ENCODE measurements at regions not wholly inside any gene's neighbourhood (a gene's known extent, or its start where the extent isn't known, plus 50 kb on each side); places are given as distances from the start of the nearest gene placed in this dataset.

DNA sequence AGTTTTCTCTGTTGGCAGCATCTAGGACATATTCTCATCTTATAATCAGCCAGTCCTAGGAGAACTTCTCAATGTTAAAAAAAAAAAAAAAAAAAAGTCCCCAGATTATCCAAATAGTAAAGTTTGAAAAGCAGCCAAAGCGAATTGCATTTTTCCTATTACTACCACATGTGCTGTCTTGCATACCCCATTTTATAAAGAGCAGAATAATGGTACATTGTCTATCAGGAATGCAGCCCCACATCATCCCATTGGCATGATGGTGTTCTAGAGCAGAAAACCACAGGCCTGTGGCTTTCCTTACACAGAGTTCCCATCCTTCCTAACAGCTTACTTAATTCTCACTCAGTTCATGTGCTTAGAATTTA, 381.6 kb downstream of the TMEM38B start:
- no peak for DNase-seq
- no peak for ATAC-seq (ENCODE audit: insufficient read depth, low read depth)

DNA sequence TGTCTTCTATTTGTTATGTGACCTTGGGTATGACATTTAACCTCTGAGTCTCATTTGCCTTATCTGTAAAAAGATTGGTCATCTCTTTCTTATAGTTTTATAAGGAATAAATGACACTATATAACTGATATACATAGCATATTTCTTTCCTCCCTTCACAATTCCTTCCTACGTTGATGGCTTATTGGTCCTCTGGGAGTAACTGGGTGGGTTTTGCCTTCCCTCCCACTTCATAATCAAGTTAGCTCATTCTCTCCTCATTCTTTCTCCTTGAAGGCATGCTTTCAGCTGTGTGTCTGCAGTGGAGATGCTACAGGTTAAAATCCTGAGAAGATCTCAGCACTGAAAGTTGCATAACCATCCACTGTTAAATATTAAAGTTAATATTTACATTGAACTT, 382.4 kb downstream of the TMEM38B start:
- Histone ChIP-seq H3K27me3 (ENCODE audit: insufficient read depth, low read length, poor library complexity) (no peaks in the 10 kb centered on the region), H4K20me1 (ENCODE audit: insufficient read depth, low read length) (no peaks in the 10 kb centered on the region), H3K27ac (ENCODE audit: low read length) (no peak overlapping the region), H3K9me3 (ENCODE audit: insufficient read depth, low read length, severe bottlenecking) (no peaks in the 10 kb centered on the region), H3K4me2 (ENCODE audit: insufficient read depth, low read length) (no peak overlapping the region), H3K4me1 (ENCODE audit: insufficient read depth, low read length) (no peaks in the 10 kb centered on the region), H3K79me2 (ENCODE audit: insufficient read depth, low read length) (no peaks in the 10 kb centered on the region), H3K36me3 (ENCODE audit: insufficient read depth, low read length) (no peaks in the 10 kb centered on the region), H2AFZ (ENCODE audit: low read depth, low read length) (no peak overlapping the region), H3K4me3 (ENCODE audit: low read depth in 1 of 2, low read length in 2 of 2) (no peak overlapping the region), H3K9ac (ENCODE audit: low read depth, low read length) (no peak overlapping the region)
- ATAC-seq (ENCODE audit: insufficient read depth, low read depth), result no peak
- DNase-seq, result no peak
- no peak for TF ChIP-seq EZH2 (IDR thresholded peaks at IDR 0.05; ENCODE audit: borderline replicate concordance, low read depth, low read length, severe bottlenecking)
- TF ChIP-seq, protein P1, sequence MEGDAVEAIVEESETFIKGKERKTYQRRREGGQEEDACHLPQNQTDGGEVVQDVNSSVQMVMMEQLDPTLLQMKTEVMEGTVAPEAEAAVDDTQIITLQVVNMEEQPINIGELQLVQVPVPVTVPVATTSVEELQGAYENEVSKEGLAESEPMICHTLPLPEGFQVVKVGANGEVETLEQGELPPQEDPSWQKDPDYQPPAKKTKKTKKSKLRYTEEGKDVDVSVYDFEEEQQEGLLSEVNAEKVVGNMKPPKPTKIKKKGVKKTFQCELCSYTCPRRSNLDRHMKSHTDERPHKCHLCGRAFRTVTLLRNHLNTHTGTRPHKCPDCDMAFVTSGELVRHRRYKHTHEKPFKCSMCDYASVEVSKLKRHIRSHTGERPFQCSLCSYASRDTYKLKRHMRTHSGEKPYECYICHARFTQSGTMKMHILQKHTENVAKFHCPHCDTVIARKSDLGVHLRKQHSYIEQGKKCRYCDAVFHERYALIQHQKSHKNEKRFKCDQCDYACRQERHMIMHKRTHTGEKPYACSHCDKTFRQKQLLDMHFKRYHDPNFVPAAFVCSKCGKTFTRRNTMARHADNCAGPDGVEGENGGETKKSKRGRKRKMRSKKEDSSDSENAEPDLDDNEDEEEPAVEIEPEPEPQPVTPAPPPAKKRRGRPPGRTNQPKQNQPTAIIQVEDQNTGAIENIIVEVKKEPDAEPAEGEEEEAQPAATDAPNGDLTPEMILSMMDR (IDR thresholded peaks at IDR 0.05; ENCODE audit: borderline replicate concordance, extremely low read depth, low read length, poor library complexity, severe bottlenecking), result no peak

More for the DNA sequence above, 381.6 kb downstream of the TMEM38B start:
- Histone ChIP-seq H2AFZ (ENCODE audit: low read depth, low read length) (no peak overlapping the region), H3K27ac (ENCODE audit: low read length) (no peak overlapping the region), H3K36me3 (ENCODE audit: insufficient read depth, low read length) (no peaks in the 10 kb centered on the region), H4K20me1 (ENCODE audit: insufficient read depth, low read length) (no peaks in the 10 kb centered on the region), H3K4me1 (ENCODE audit: insufficient read depth, low read length) (no peaks in the 10 kb centered on the region), H3K79me2 (ENCODE audit: insufficient read depth, low read length) (no peaks in the 10 kb centered on the region), H3K4me2 (ENCODE audit: insufficient read depth, low read length) (no peak overlapping the region), H3K4me3 (ENCODE audit: low read depth in 1 of 2, low read length in 2 of 2) (no peak overlapping the region), H3K27me3 (ENCODE audit: insufficient read depth, low read length, poor library complexity) (no peaks in the 10 kb centered on the region), H3K9me3 (ENCODE audit: insufficient read depth, low read length, severe bottlenecking) (no peaks in the 10 kb centered on the region), H3K9ac (ENCODE audit: low read depth, low read length) (no peak overlapping the region)
- TF ChIP-seq, protein P1 (IDR thresholded peaks at IDR 0.05; ENCODE audit: borderline replicate concordance, extremely low read depth, low read length, poor library complexity, severe bottlenecking), result no peak
- TF ChIP-seq EZH2 (IDR thresholded peaks at IDR 0.05; ENCODE audit: borderline replicate concordance, low read depth, low read length, severe bottlenecking), result no peak

DNA sequence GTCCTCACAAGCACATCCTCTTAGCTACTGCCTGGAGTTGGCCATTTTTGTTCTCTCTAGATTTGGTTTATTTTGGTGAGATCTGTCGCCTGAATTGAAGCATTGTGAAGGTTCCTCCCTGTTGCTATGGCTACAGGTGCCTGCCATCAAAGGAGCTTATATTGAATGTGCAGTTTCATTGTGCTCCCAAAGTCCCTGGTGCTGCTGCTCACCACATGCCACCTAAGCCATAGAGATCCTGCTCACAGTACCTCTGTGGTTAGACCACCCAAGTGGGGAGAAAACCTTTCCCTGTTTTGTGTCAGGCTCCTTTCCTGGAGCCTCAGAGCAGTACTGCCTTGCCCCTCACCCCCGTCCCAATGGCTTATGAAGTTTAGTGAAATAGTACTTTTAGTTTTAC, 383.4 kb downstream of the TMEM38B start:
- no peak for DNase-seq
- ATAC-seq (ENCODE audit: insufficient read depth, low read depth), result no peak

More for the DNA sequence above, 383.4 kb downstream of the TMEM38B start:
- Histone ChIP-seq H3K4me1 (ENCODE audit: insufficient read depth, low read length) (no peaks in the 10 kb centered on the region), H3K27ac (ENCODE audit: low read length) (no peak overlapping the region), H3K9ac (ENCODE audit: low read depth, low read length) (no peak overlapping the region), H3K4me3 (ENCODE audit: low read depth in 1 of 2, low read length in 2 of 2) (no peak overlapping the region), H3K9me3 (ENCODE audit: insufficient read depth, low read length, severe bottlenecking) (no peaks in the 10 kb centered on the region), H2AFZ (ENCODE audit: low read depth, low read length) (no peak overlapping the region), H3K36me3 (ENCODE audit: insufficient read depth, low read length) (no peaks in the 10 kb centered on the region), H3K79me2 (ENCODE audit: insufficient read depth, low read length) (no peaks in the 10 kb centered on the region), H4K20me1 (ENCODE audit: insufficient read depth, low read length) (no peaks in the 10 kb centered on the region), H3K27me3 (ENCODE audit: insufficient read depth, low read length, poor library complexity) (no peaks in the 10 kb centered on the region), H3K4me2 (ENCODE audit: insufficient read depth, low read length) (no peak overlapping the region)
- TF ChIP-seq EZH2 (IDR thresholded peaks at IDR 0.05; ENCODE audit: borderline replicate concordance, low read depth, low read length, severe bottlenecking), result no peak
- TF ChIP-seq, protein P1 (IDR thresholded peaks at IDR 0.05; ENCODE audit: borderline replicate concordance, extremely low read depth, low read length, poor library complexity, severe bottlenecking), result no peak

Measured in DND-41 (cell line).